GM19351 (cell line): ENCODE measurements at regions not wholly inside any gene's neighbourhood (a gene's known extent, or its start where the extent isn't known, plus 50 kb on each side); places are given as distances from the start of the nearest gene placed in this dataset.

ENCODE experiments used
- ATAC-seq: cut with Tn5 transposase; IDR thresholded peaks from one replicate; pipeline ENCODE4 v1.9.1; 2021; ENCODE audit warnings: mild to moderate bottlenecking, moderate library complexity; ENCODE audit not compliant: unreplicated experiment

- ATAC-seq: no peak
Observed at GRCh38 chr3:94256888-94257813, 194.3 kb downstream of the NSUN3 start.

- no peak for ATAC-seq
Observed at GRCh38 chr3:94258851-94259250, 196.0 kb downstream of the NSUN3 start.

GRCh38 chr3:94259291-94259690 lies 196.4 kb downstream of the NSUN3 start:
- no peak for ATAC-seq

- no peak for ATAC-seq
Observed at GRCh38 chr3:94269763-94270162, 206.9 kb downstream of the NSUN3 start.

- ATAC-seq: no peak
Observed at GRCh38 chr3:94272016-94272415, 209.2 kb downstream of the NSUN3 start.

GRCh38 chr3:94280958-94281357 lies 218.1 kb downstream of the NSUN3 start:
- ATAC-seq: no peak

GRCh38 chr3:94285872-94286271 lies 223.0 kb downstream of the NSUN3 start:
- ATAC-seq: no peak

- no peak for ATAC-seq
Observed at GRCh38 chr3:94291686-94292085, 228.8 kb downstream of the NSUN3 start.

GRCh38 chr3:94292151-94292550 lies 229.3 kb downstream of the NSUN3 start:
- no peak for ATAC-seq

GRCh38 chr3:94293793-94294195 lies 230.9 kb downstream of the NSUN3 start:
- no peak for ATAC-seq

- ATAC-seq: no peak
Observed at GRCh38 chr3:94294806-94295205, 231.9 kb downstream of the NSUN3 start.

GRCh38 chr3:94299716-94300115 lies 236.9 kb downstream of the NSUN3 start:
- no peak for ATAC-seq

GRCh38 chr3:94301366-94301765 lies 238.5 kb downstream of the NSUN3 start:
- ATAC-seq: no peak

GRCh38 chr3:94303266-94303665 lies 240.4 kb downstream of the NSUN3 start:
- ATAC-seq: no peak

- ATAC-seq: no peak
Observed at GRCh38 chr3:94303897-94304296, 241.0 kb downstream of the NSUN3 start.

GRCh38 chr3:94304954-94305353 lies 242.1 kb downstream of the NSUN3 start:
- ATAC-seq: no peak

- ATAC-seq: no peak
Observed at GRCh38 chr3:94305835-94306611, 243.2 kb downstream of the NSUN3 start.

GRCh38 chr3:94307588-94307987 lies 244.7 kb downstream of the NSUN3 start:
- ATAC-seq: no peak

GRCh38 chr3:94308767-94309166 lies 245.9 kb downstream of the NSUN3 start:
- no peak for ATAC-seq

GRCh38 chr3:94310341-94311135 lies 247.7 kb downstream of the NSUN3 start:
- no peak for ATAC-seq

- no peak for ATAC-seq
Observed at GRCh38 chr3:94311651-94312050, 248.8 kb downstream of the NSUN3 start.
